ENCODE measurements at regions not wholly inside any gene's neighbourhood (a gene's known extent, or its start where the extent isn't known, plus 50 kb on each side); places are given as distances from the start of the nearest gene placed in this dataset.
A peak's percentile ranks its signal among the peaks of the same experiment; 100 is the strongest.

- Histone ChIP-seq H3K9ac (ENCODE audit: insufficient read depth in 1 of 2, low read depth in 2 of 2, low read length in 2 of 2) (0 out of 4 replicates have a peak overlapping the region, but pooled peaks of 1 of the 2 experiments have one; percentile 14), H2AFZ (ENCODE audit: low read depth, low read length) (no peak overlapping the region), H3K4me2 (ENCODE audit: insufficient read depth, low read length) (no peak overlapping the region), H3K27me3 (ENCODE audit: control insufficient read depth in 2 of 2, insufficient read depth in 2 of 2, low read length in 2 of 2) (peaks cover 22 to 39% of the 10 kb centered on the region in 2 experiments; a peak in 4 of 5 replicates), H3K4me3 (no peak overlapping the region), H3K36me3 (ENCODE audit: control insufficient read depth, insufficient read depth, low read length) (no peaks in the 10 kb centered on the region), H4K20me1 (replicated peaks; ENCODE audit: control insufficient read depth, insufficient read depth, low read length) (peaks cover 6% of the 10 kb centered on the region; the same call in 1 of the 2 replicates), H3K4me1 (replicated peaks in 1 of 2; ENCODE audit: control insufficient read depth in 2 of 2, insufficient read depth in 2 of 2, low read length in 2 of 2) (no peaks in the 10 kb centered on the region), H3K79me2 (ENCODE audit: control insufficient read depth, insufficient read depth, low read length) (no peaks in the 10 kb centered on the region), H3K9me3 (replicated peaks; ENCODE audit: control insufficient read depth, insufficient read depth, low read depth, low read length) (no peaks in the 10 kb centered on the region), H3K9me1 (ENCODE audit: control insufficient read depth, insufficient read depth, low read length) (no peaks in the 10 kb centered on the region), H3K27ac (ENCODE audit: extremely low read depth, low read depth, low read length) (no peak overlapping the region)
- ATAC-seq (no peak), FAIRE-seq (no peak), DNase-seq (ENCODE audit: extremely low read depth in 1 of 4, low spot score in 3 of 4) (no peak)
- BruUV-seq (replicated peaks): no TSS peak
- CTCF ChIA-PET (ENCODE audit: low intra/inter-chr PET ratio): no interaction called here
- intact Hi-C loops (cut with micrococcal nuclease): no loop called here
- WGBS (ENCODE audit: insufficient coverage, low coverage, missing lambda C conversion rate): 7% methylated on average over 11 of the region's 11 CpGs
- POLR2A ChIA-PET: interaction anchor here (0.6 kb wide), 1 partner anchor 14 kb away, joined by 4 read pairs; no protein-coding TSS in a partner anchor
- in situ Hi-C loops (cut with MboI): no loop called here
- TF ChIP-seq ASH1L (IDR thresholded peaks at IDR 0.05; ENCODE audit: borderline replicate concordance, low read depth, partially characterized antibody) (no peak), SP1 (CRISPR knock-in tag; IDR thresholded peaks at IDR 0.05) (no peak), MEF2A (IDR thresholded peaks at IDR 0.05; ENCODE audit: control insufficient read depth, low read depth, low read length) (no peak), E2F5 (CRISPR knock-in tag; IDR thresholded peaks at IDR 0.05) (no peak), RUNX1 (IDR thresholded peaks at IDR 0.05; ENCODE audit: low read depth) (no peak), RBM39 (optimal IDR thresholded peaks at IDR 0.05; ENCODE audit: low read depth, low read length) (no peak), GABPA (tag; conservative IDR thresholded peaks at IDR 0.05; ENCODE audit: low read depth) (no peak), NCOR1 (IDR thresholded peaks at IDR 0.05) (no peak), TCF15 (CRISPR knock-in tag; IDR thresholded peaks at IDR 0.05) (no peak)
- TF ChIP-seq, protein P1, sequence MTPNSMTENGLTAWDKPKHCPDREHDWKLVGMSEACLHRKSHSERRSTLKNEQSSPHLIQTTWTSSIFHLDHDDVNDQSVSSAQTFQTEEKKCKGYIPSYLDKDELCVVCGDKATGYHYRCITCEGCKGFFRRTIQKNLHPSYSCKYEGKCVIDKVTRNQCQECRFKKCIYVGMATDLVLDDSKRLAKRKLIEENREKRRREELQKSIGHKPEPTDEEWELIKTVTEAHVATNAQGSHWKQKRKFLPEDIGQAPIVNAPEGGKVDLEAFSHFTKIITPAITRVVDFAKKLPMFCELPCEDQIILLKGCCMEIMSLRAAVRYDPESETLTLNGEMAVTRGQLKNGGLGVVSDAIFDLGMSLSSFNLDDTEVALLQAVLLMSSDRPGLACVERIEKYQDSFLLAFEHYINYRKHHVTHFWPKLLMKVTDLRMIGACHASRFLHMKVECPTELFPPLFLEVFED (CRISPR knock-in tag; conservative IDR thresholded peaks at IDR 0.05): no peak
Measured at GRCh38 chr15:70395164-70395563, 297.4 kb upstream of the TLE3 start.
